ENCODE measurements at regions not wholly inside any gene's neighbourhood (a gene's known extent, or its start where the extent isn't known, plus 50 kb on each side); places are given as distances from the start of the nearest gene placed in this dataset.

GRCh38 chr2:120430957-120431356 is 85.0 kb downstream of the INHBB start:
- Histone ChIP-seq H3K79me2 (ENCODE audit: insufficient read depth, low read length) (no peaks in the 10 kb centered on the region), H2AFZ (ENCODE audit: low read length) (no peak overlapping the region), H3K9ac (ENCODE audit: low read length) (no peak overlapping the region), H3K4me1 (ENCODE audit: insufficient read depth, low read length, severe bottlenecking) (no peaks in the 10 kb centered on the region), H4K20me1 (ENCODE audit: insufficient read depth, low read length) (no peaks in the 10 kb centered on the region), H3K36me3 (ENCODE audit: insufficient read depth, low read length) (no peaks in the 10 kb centered on the region), H3K9me3 (ENCODE audit: low read length) (no peaks in the 10 kb centered on the region), H3K4me3 (ENCODE audit: low read depth, low read length, poor library complexity, severe bottlenecking) (no peak overlapping the region), H3F3A (ENCODE audit: insufficient read depth, low read length) (no peaks in the 10 kb centered on the region), H3K4me2 (ENCODE audit: low read length) (no peak overlapping the region), H3K27me3 (ENCODE audit: insufficient read depth, low read length) (0 out of 2 replicates have a peak, but pooled peaks cover 5% of the 10 kb centered on the region), H3K27ac (ENCODE audit: low read depth, low read length, poor library complexity, severe bottlenecking) (no peak overlapping the region), H3K9me2 (ENCODE audit: low read depth, low read length) (no peaks in the 10 kb centered on the region)
- no peak for TF ChIP-seq EZH2 (IDR thresholded peaks at IDR 0.05; ENCODE audit: borderline replicate concordance, low read length)
- TF ChIP-seq, protein P1, sequence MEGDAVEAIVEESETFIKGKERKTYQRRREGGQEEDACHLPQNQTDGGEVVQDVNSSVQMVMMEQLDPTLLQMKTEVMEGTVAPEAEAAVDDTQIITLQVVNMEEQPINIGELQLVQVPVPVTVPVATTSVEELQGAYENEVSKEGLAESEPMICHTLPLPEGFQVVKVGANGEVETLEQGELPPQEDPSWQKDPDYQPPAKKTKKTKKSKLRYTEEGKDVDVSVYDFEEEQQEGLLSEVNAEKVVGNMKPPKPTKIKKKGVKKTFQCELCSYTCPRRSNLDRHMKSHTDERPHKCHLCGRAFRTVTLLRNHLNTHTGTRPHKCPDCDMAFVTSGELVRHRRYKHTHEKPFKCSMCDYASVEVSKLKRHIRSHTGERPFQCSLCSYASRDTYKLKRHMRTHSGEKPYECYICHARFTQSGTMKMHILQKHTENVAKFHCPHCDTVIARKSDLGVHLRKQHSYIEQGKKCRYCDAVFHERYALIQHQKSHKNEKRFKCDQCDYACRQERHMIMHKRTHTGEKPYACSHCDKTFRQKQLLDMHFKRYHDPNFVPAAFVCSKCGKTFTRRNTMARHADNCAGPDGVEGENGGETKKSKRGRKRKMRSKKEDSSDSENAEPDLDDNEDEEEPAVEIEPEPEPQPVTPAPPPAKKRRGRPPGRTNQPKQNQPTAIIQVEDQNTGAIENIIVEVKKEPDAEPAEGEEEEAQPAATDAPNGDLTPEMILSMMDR (IDR thresholded peaks at IDR 0.05; ENCODE audit: low read length): no peak

DNA sequence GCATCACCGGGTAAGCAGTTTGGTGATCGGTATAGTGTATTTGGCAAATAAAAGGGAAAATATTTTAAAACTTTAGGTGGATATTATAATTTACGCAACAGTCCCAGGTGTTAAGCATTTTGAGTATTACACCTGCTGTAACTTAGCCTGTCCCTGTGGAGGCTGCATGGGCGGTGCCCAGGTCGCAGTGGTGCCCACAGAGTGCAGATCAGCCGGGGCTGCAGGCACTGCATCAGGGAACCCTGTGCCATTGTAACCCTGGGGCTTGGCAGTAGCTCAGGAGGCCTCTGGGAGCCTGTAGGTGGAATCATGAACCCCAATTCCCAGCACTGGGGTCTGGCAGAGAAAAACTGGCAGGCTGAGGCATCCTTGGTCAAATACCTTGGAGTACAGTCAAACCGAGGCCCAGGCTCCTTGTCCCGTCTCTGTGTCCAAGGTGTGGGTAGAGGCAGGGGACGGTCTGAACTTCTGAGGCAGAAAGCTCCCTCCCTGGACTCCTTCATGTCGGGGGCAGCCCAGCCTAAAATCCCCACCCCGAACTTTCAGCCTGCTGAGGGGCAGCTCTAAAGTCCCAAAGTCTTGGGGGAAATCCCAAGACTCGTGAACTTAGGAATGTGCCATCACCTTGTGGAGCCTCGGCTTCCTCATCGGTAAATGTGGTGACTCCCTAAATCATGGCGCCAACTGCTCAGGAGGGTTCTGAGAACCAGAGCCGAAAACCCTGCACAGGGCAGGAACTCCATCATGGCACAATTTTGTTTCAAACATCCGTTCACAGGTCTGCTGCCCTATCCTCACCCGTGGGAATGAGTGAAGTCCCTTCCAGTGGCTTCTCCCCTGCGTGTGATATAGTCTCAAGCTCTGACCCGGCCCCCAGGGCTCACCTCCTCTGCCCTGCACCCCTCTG is 85.7 kb downstream of the INHBB start:
- TF ChIP-seq EZH2 (IDR thresholded peaks at IDR 0.05; ENCODE audit: borderline replicate concordance, low read length): no peak
- TF ChIP-seq, protein P1 (IDR thresholded peaks at IDR 0.05; ENCODE audit: low read length): no peak
- H3F3A ChIP-seq (ENCODE audit: insufficient read depth, low read length): no peaks in the 10 kb centered on the region
- H3K4me2 ChIP-seq (ENCODE audit: low read length): no peak overlapping the region

DNA sequence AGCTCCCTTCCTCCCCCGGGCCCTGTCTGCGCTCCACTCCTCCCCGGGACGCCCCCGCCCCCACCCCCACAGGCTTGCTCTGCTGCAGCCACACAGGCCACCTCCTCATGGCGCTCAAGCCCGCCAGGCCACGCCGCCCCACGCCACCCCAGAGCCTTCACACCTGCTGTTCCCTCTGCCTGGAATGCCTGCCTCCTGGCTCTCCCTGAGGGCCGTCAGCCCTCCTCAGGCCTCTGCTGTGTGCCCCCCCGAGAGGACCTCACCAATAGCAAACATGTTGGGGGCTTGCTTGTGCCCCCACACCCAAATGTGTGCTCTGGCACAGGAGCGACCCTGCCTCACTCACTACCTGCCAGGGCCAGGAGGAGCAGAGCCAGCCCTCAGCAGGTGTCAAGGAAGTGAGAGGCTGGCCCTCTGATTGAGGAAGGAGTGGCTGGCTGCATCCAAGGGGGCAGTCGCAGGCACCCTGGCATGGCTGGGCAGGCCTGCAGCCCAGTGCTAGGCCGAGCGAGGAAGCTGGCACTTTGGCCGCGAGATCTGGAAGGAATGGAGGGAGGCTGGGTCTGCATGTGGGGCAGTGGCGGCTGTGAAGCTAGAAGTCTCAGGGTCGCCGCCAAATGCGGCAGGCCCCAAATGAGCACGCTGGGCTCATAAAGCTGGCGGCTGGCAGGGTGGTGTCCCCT is 86.5 kb downstream of the INHBB start:
- 0 out of 2 replicates have a peak, but pooled peaks cover 5% of the 10 kb centered on the region for H3K27me3 ChIP-seq (ENCODE audit: insufficient read depth, low read length)
- no peaks in the 10 kb centered on the region for H3K9me2 ChIP-seq (ENCODE audit: low read depth, low read length)
- H3K4me1 ChIP-seq (ENCODE audit: insufficient read depth, low read length, severe bottlenecking): no peaks in the 10 kb centered on the region
- no peaks in the 10 kb centered on the region for H3F3A ChIP-seq (ENCODE audit: insufficient read depth, low read length)
- H3K79me2 ChIP-seq (ENCODE audit: insufficient read depth, low read length): no peaks in the 10 kb centered on the region
- H3K4me2 ChIP-seq (ENCODE audit: low read length): no peak overlapping the region
- H3K4me3 ChIP-seq (ENCODE audit: low read depth, low read length, poor library complexity, severe bottlenecking): no peak overlapping the region
- no peak overlapping the region for H2AFZ ChIP-seq (ENCODE audit: low read length)
- H3K9ac ChIP-seq (ENCODE audit: low read length): no peak overlapping the region
- no peaks in the 10 kb centered on the region for H3K9me3 ChIP-seq (ENCODE audit: low read length)
- no peaks in the 10 kb centered on the region for H4K20me1 ChIP-seq (ENCODE audit: insufficient read depth, low read length)
- no peaks in the 10 kb centered on the region for H3K36me3 ChIP-seq (ENCODE audit: insufficient read depth, low read length)
- H3K27ac ChIP-seq (ENCODE audit: low read depth, low read length, poor library complexity, severe bottlenecking): no peak overlapping the region
- no peak for TF ChIP-seq EZH2 (IDR thresholded peaks at IDR 0.05; ENCODE audit: borderline replicate concordance, low read length)
- TF ChIP-seq, protein P1 (IDR thresholded peaks at IDR 0.05; ENCODE audit: low read length): no peak

More for the DNA sequence above, 85.7 kb downstream of the INHBB start:
- no peaks in the 10 kb centered on the region for H3K4me1 ChIP-seq (ENCODE audit: insufficient read depth, low read length, severe bottlenecking)
- H3K9me3 ChIP-seq (ENCODE audit: low read length): no peaks in the 10 kb centered on the region
- H3K27ac ChIP-seq (ENCODE audit: low read depth, low read length, poor library complexity, severe bottlenecking): no peak overlapping the region
- no peak overlapping the region for H3K9ac ChIP-seq (ENCODE audit: low read length)
- no peak overlapping the region for H2AFZ ChIP-seq (ENCODE audit: low read length)
- no peak overlapping the region for H3K4me3 ChIP-seq (ENCODE audit: low read depth, low read length, poor library complexity, severe bottlenecking)
- H3K36me3 ChIP-seq (ENCODE audit: insufficient read depth, low read length): no peaks in the 10 kb centered on the region
- H3K9me2 ChIP-seq (ENCODE audit: low read depth, low read length): no peaks in the 10 kb centered on the region
- 0 out of 2 replicates have a peak, but pooled peaks cover 5% of the 10 kb centered on the region for H3K27me3 ChIP-seq (ENCODE audit: insufficient read depth, low read length)
- H3K79me2 ChIP-seq (ENCODE audit: insufficient read depth, low read length): no peaks in the 10 kb centered on the region
- H4K20me1 ChIP-seq (ENCODE audit: insufficient read depth, low read length): no peaks in the 10 kb centered on the region

All from OCI-LY1 (cell line).